Pancreas (tissue), 10 donors: ENCODE measurements at regions not wholly inside any gene's neighbourhood (a gene's known extent, or its start where the extent isn't known, plus 50 kb on each side); places are given as distances from the start of the nearest gene placed in this dataset.

ENCODE experiments used
- ATAC-seq, 4 donors: fragments of 200-7000 bp; cut with Tn5 transposase; one replicate each; pipeline versions ENCODE4 v1.8.0 to v1.9.1; 2020; ENCODE audit warnings: mild to moderate bottlenecking in 4 of 4, moderate library complexity in 4 of 4
- DNase-seq, 6 donors: peaks; one replicate each; pipeline ENCODE4 v3.0.0-alpha.2; 2020
- FAIRE-seq: peaks from 2 replicates; lab custom pipeline; 2012; peaks lifted over from hg19 to GRCh38; lab: Jason Lieb, UNC
- H3K27ac ChIP-seq, 4 donors: fragments of 200-600 bp; sonication (generic); 1 replicate in 3 of 4; 2 replicates in 1 of 4; pipeline versions ENCODE4 v1.5.0 to v1.8.0; 2020
- H3K27me3 ChIP-seq, 4 donors: fragments of 200-600 bp; one replicate each; pipeline ENCODE4 v1.8.0; 2021
- H3K36me3 ChIP-seq, 3 donors: fragments of 200-600 bp; sonication (generic) in 1 of 3; one replicate each; pipeline versions ENCODE4 v1.5.0 to v1.8.0; 2020 to 2021
- H3K4me1 ChIP-seq, 3 donors: fragments of 200-600 bp; one replicate each; pipeline ENCODE4 v1.8.0; 2021
- H3K4me3 ChIP-seq, 4 donors: fragments of 200-600 bp; sonication (generic) in 2 of 4; one replicate each; pipeline versions ENCODE4 v1.5.0 to v1.8.0; 2020 to 2021
- H3K9me3 ChIP-seq, 4 donors: fragments of 200-600 bp; one replicate each; pipeline ENCODE4 v1.8.0; 2021
- CTCF ChIP-seq, 4 donors: fragments of 200-600 bp; sonication (generic) in 3 of 4; IDR thresholded peaks; one replicate each; pipeline versions ENCODE4 v1.5.0 to v1.8.0; 2021; ENCODE audit warnings: antibody characterized with exemption in 4 of 4
- WGBS, 2 donors: extraction: QIAGEN DNeasy Blood & Tissue Kit; methylation state at CpG; one replicate each; pipeline ENCODE4 v1.1.7; 2013; 5-methylcytosine and 5-hydroxymethylcytosine counted together
- intact Hi-C, 3 donors: fragments of 100-400 bp; cut with DNase I; formaldehyde crosslinking; loops; one replicate each; pipeline versions ENCODE4 v1.11.1 to v1.14.2; 2022
- donor health status: healthy with polysubstance abuse.
- donor health status: DM: no; HTN: no; CAD: no; lungs with moderate emphysema.
- donor health status: DM: no; HTN: no; CAD: no.
- donor health status: control.
- donor health status: control.
- donor health status: Bipolar disorder and iron deficiency.
- donor health status: DM: yes; HTN: yes; CAD: no.
- donor health status: DM: no; HTN: no; CAD: no.
- donor health status: DM: no; HTN: no; CAD: no.
- donor health status: DM: yes; HTN: yes; CAD: no.

DNA sequence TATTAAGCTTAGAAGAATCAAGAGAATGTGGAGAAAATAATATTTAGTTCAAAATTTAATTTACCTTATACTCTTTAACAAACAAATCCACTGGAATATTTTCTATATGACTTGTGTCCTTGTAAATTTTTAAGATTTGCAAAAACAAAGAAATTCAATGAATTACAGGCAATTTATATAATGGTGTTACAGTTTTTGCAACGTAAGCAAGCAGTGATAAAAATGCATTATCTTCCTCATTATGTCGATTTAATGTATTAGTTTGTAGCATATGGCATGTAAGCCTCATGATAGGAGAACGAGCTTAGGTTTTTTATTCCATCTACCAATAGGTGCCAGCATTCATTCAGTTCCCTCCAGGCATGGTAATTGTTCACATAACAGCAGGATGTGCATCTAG is 100.0 kb upstream of the PCDH9 start:
- H3K27me3 ChIP-seq, result no peaks in the 10 kb centered on the region
- no peak for FAIRE-seq
- TF ChIP-seq CTCF (IDR thresholded peaks at IDR 0.05), result no peak
- no peak overlapping the region for H3K4me3 ChIP-seq
- no peak for ATAC-seq
- H3K36me3 ChIP-seq, result no peaks in the 10 kb centered on the region
- H3K9me3 ChIP-seq, result no peaks in the 10 kb centered on the region
- no peak for DNase-seq
- H3K4me1 ChIP-seq, result no peaks in the 10 kb centered on the region
- intact Hi-C loops, result no loop called here
- no peak overlapping the region for H3K27ac ChIP-seq
- 57 to 69% methylated on average over 3 of the region's 3 CpGs for WGBS, 2 donors

- intact Hi-C loops, result no loop called here
- 68 to 82% methylated on average over 3 of the region's 3 CpGs for WGBS, 2 donors
- no peak overlapping the region for H3K27ac ChIP-seq
- no peaks in the 10 kb centered on the region for H3K36me3 ChIP-seq
- H3K4me1 ChIP-seq, result no peaks in the 10 kb centered on the region
- H3K27me3 ChIP-seq, result no peaks in the 10 kb centered on the region
- FAIRE-seq (no peak), DNase-seq (no peak), ATAC-seq (no peak)
- H3K4me3 ChIP-seq, result no peak overlapping the region
- no peak for TF ChIP-seq CTCF (IDR thresholded peaks at IDR 0.05)
- H3K9me3 ChIP-seq, result no peaks in the 10 kb centered on the region
Measured at GRCh38 chr13:67328895-67329294, 98.8 kb upstream of the PCDH9 start.

DNA sequence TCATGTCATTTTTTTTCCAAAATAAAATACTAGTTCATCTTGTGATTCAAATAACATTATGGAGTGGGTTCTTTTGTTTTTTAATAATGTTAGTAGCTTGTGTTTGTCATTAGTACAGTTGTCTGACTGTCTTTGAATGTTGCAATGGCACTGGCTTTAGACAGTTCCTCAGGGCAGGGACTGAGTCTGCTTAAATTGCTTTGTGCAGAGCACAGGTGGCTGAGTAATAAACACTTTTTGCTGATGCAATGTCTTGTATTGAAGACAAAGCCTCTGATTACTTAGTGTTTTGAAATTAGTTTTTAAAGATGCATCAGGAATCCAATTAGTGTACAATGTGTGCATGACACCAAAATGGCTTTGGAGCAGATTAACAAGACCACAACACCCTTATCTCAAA is 88.7 kb upstream of the PCDH9 start:
- no peak overlapping the region for H3K27ac ChIP-seq
- FAIRE-seq, result no peak
- no peak for ATAC-seq
- no peak for TF ChIP-seq CTCF (IDR thresholded peaks at IDR 0.05)
- no peaks in the 10 kb centered on the region for H3K36me3 ChIP-seq
- intact Hi-C loops, result no loop called here
- no peaks in the 10 kb centered on the region for H3K9me3 ChIP-seq
- H3K27me3 ChIP-seq, result no peaks in the 10 kb centered on the region
- H3K4me3 ChIP-seq, result no peak overlapping the region
- H3K4me1 ChIP-seq, result no peaks in the 10 kb centered on the region
- no peak for DNase-seq

- no peaks in the 10 kb centered on the region for H3K9me3 ChIP-seq
- TF ChIP-seq CTCF (IDR thresholded peaks at IDR 0.05), result no peak
- intact Hi-C loops, result no loop called here
- H3K36me3 ChIP-seq, result no peaks in the 10 kb centered on the region
- FAIRE-seq, result no peak
- ATAC-seq, result no peak
- H3K4me1 ChIP-seq, result no peaks in the 10 kb centered on the region
- no peak overlapping the region for H3K27ac ChIP-seq
- H3K4me3 ChIP-seq, result no peak overlapping the region
- no peak for DNase-seq
- H3K27me3 ChIP-seq, result no peaks in the 10 kb centered on the region
Measured at GRCh38 chr13:67318398-67318797, 88.3 kb upstream of the PCDH9 start.

DNA sequence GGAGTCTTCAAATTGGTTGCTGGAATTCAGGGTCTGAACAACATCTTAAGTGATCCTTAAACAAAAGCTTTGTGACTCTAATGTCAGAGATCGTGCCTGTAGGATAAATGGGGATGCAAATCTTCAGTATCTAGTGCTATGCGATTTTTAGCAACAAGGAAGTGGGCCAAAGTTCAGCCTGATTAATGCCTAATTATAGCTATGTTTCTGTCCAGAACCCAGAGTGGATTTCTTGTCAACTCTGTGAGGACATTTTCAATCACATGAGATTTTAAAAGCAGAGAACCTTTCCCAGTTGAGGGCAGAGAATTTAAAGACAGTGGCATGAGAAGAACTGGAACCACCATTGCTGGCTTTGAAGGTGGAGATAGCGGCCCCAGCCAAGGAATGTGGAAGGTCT is 84.3 kb upstream of the PCDH9 start:
- Histone ChIP-seq H3K27me3 (no peaks in the 10 kb centered on the region), H3K4me3 (no peak overlapping the region), H3K27ac (no peak overlapping the region), H3K9me3 (no peaks in the 10 kb centered on the region), H3K4me1 (no peaks in the 10 kb centered on the region), H3K36me3 (no peaks in the 10 kb centered on the region)
- intact Hi-C loops, result no loop called here
- DNase-seq, result no peak
- no peak for TF ChIP-seq CTCF (IDR thresholded peaks at IDR 0.05)
- 49 to 65% methylated on average over 3 of the region's 3 CpGs for WGBS, 2 donors
- no peak for ATAC-seq
- no peak for FAIRE-seq
